Upper lobe of left lung (tissue), 6 donors: ENCODE measurements at regions not wholly inside any gene's neighbourhood (a gene's known extent, or its start where the extent isn't known, plus 50 kb on each side); places are given as distances from the start of the nearest gene placed in this dataset.

ENCODE experiments used
- ATAC-seq, 2 donors: fragments of 200-7000 bp; cut with Tn5 transposase; one replicate each; pipeline ENCODE4 v1.9.1; 2022; ENCODE audit warnings: mild to moderate bottlenecking in 2 of 2, moderate library complexity in 2 of 2; ENCODE audit not compliant: low FRiP score in 2 of 2
- DNase-seq, 2 donors: peaks; one replicate each; pipeline ENCODE4 v3.0.0-alpha.2; 2019 to 2020
- H3K27ac ChIP-seq, 4 donors: fragments of 200-600 bp; sonication (generic); one replicate each; pipeline ENCODE4 v1.5.1; 2016 to 2019
- H3K27me3 ChIP-seq, 4 donors: fragments of 200-600 bp; sonication (generic); one replicate each; pipeline ENCODE4 v1.5.1; 2017 to 2019
- H3K36me3 ChIP-seq, 4 donors: fragments of 200-600 bp; sonication (generic); one replicate each; pipeline ENCODE4 v1.5.1; 2016 to 2019
- H3K4me1 ChIP-seq, 4 donors: fragments of 200-600 bp; sonication (generic); one replicate each; pipeline ENCODE4 v1.5.1; 2018 to 2019
- H3K4me3 ChIP-seq, 4 donors: fragments of 200-600 bp; sonication (generic); one replicate each; pipeline ENCODE4 v1.5.1; 2017 to 2019; ENCODE audit warnings: mild to moderate bottlenecking in 2 of 4, moderate library complexity in 1 of 4
- H3K9me3 ChIP-seq, 4 donors: fragments of 200-600 bp; sonication (generic); one replicate each; pipeline ENCODE4 v1.5.1; 2018 to 2019
- CTCF ChIP-seq, 6 experiments: fragments of 450-650 bp in 4 of 6; fragments of 200-600 bp in 2 of 6; sonication (generic) in 2 of 6; IDR thresholded peaks; one replicate each; pipeline ENCODE4 v1.5.1; 2016 to 2019; ENCODE audit warnings: antibody characterized with exemption in 6 of 6
- EP300 ChIP-seq, 4 donors: sonication (generic); formaldehyde crosslinking; IDR thresholded peaks; one replicate each; pipeline ENCODE4 v1.5.1; 2017; ENCODE audit warnings: antibody characterized with exemption in 4 of 4, control low read depth in 2 of 4
- POLR2A ChIP-seq, 4 donors: fragments of 450-650 bp; IDR thresholded peaks; one replicate each; pipeline ENCODE4 v1.5.1; 2016 to 2017; ENCODE audit warnings: antibody characterized with exemption in 4 of 4, mild to moderate bottlenecking in 2 of 4
- POLR2AphosphoS5 ChIP-seq, 2 donors: sonication (generic); formaldehyde crosslinking; IDR thresholded peaks; one replicate each; pipeline ENCODE4 v1.5.1; 2017; ENCODE audit warnings: antibody characterized with exemption in 2 of 2
- WGBS, 2 donors: methylation state at CpG; one replicate each; pipeline ENCODE4 v1.1.5; 2017 to 2018; 5-methylcytosine and 5-hydroxymethylcytosine counted together
- donor health status: DM: no; HTN: no; CAD: no; lungs with moderate emphysema.
- donor health status: DM: no; HTN: yes; CAD: no; lungs with severe emphysema.

DNA sequence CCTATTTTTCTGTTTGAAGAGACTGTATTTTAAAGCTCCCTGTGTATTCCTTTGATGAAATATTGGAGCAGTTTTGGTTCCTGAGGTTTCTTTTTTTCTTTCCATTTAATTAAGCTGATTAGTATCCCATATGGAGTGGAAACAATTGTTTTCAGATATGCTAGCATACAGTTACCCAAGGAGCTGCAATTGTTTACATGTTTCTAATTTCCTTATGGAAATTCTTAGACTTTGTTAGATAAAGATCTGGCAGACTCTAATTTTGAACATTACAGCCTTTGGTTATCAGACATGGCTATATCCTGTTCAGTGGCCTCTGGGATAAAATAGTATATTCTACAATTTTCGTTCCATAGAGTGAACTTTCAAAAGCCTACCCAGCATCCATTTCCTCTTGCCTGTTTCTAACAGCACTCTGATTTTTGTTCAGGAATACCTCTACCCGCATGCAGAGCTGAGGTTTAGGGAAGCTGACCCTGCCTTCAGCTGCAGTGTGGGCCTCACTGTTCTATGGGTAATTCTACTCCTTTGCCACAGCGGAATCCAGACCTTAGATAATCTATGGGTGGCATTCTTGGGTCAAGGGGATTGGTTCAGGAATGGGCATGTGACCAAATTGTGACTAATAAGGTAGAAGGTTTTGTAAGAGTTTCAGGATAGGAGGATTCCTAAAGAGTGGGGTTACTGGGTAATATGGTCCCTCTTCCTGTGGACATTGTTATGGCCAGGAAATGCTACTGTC, 161.1 kb upstream of the ANKRD28 start:
- no peaks in the 10 kb centered on the region for H3K36me3 ChIP-seq
- TF ChIP-seq POLR2AphosphoS5 (IDR thresholded peaks at IDR 0.05) (no peak), CTCF (IDR thresholded peaks at IDR 0.05) (no peak), POLR2A (IDR thresholded peaks at IDR 0.05) (no peak), EP300 (IDR thresholded peaks at IDR 0.05) (no peak)
- DNase-seq: no peak
- H3K9me3 ChIP-seq: no peaks in the 10 kb centered on the region
- no peak overlapping the region for H3K4me3 ChIP-seq
- 79 to 87% methylated on average over 3 of the region's 3 CpGs for WGBS, 2 donors
- no peaks in the 10 kb centered on the region for H3K4me1 ChIP-seq
- no peak for ATAC-seq
- H3K27me3 ChIP-seq: no peaks in the 10 kb centered on the region
- no peak overlapping the region for H3K27ac ChIP-seq

GRCh38 chr3:15959434-15959811, 161.6 kb upstream of the ANKRD28 start:
- Histone ChIP-seq H3K27ac (no peak overlapping the region), H3K36me3 (no peaks in the 10 kb centered on the region), H3K4me3 (no peak overlapping the region), H3K4me1 (no peaks in the 10 kb centered on the region), H3K9me3 (no peaks in the 10 kb centered on the region), H3K27me3 (no peaks in the 10 kb centered on the region)
- 40 to 41% methylated on average over 2 of the region's 2 CpGs for WGBS, 2 donors
- ATAC-seq (no peak), DNase-seq (no peak)
- no peak for TF ChIP-seq CTCF (IDR thresholded peaks at IDR 0.05)
- no peak for TF ChIP-seq POLR2AphosphoS5 (IDR thresholded peaks at IDR 0.05)

DNA sequence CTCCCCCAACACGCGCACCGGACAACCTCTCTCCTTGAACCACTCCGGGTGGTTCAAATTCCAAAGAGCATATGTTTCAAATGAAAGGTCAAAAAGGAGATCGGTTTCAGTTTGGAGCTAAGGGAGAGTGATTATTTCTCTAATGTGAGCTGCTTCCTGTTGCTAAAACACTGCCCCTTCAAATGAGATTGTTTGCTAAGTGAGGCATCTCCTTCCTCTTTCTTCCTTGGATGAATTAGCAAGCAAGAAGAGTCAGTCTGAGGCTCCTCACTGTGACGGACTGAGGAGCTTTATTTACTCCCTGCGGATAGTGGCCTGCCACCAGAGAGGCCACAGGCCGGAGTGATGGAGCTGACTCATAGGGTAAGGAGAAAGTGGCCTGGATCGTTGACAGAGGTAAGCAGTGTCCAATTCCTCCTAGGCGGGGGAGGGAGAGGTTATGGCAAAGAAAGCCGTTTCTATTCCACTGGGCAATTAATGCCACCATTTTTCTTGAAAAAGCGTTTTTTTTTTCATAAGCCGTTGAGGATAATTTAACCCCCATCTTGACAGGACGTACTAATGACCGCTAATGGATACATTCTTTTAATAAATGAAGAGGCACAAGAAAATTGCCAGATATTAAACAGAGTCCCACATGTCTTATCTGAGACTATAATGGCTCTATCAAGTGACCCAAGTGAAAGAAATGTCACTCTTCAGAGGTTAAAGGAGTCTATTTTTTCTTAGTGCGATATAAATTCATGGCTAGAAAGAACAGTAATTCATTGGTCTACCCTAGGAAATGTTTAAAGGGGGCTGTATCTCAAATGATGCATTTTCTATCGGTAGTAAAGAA, 167.0 kb upstream of the ANKRD28 start:
- Histone ChIP-seq H3K9me3 (no peaks in the 10 kb centered on the region), H3K36me3 (no peaks in the 10 kb centered on the region), H3K4me3 (no peak overlapping the region), H3K27me3 (no peaks in the 10 kb centered on the region), H3K27ac (no peak overlapping the region), H3K4me1 (no peaks in the 10 kb centered on the region)
- WGBS, 2 donors: 54 to 65% methylated on average over 17 of the region's 17 CpGs
- DNase-seq (no peak), ATAC-seq (peak in 1 of 2 donors; percentile 65)
- TF ChIP-seq EP300 (IDR thresholded peaks at IDR 0.05) (no peak), POLR2A (IDR thresholded peaks at IDR 0.05) (no peak)

DNA sequence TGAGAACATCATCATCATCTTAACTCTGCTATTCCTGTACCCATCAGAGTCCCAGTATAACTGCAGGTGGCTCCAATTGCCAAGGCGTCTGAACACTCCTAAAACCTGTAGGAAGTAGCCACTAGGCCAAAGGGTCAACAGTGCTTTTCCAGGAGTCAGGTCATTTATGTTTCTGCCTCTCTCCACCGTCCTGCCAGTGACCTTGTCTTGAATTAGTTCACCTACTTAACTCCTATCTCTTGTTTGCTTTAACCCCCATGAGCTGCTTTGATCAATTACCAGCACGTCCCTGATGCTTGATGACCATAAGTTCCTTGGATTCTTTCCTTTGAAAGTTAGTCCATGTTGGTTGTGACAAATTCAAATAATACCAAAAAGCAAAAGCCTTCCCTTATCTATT, 169.8 kb upstream of the ANKRD28 start:
- no peaks in the 10 kb centered on the region for H3K4me1 ChIP-seq
- DNase-seq (no peak), ATAC-seq (no peak)
- TF ChIP-seq POLR2AphosphoS5 (IDR thresholded peaks at IDR 0.05) (no peak), CTCF (IDR thresholded peaks at IDR 0.05) (no peak), EP300 (IDR thresholded peaks at IDR 0.05) (no peak), POLR2A (IDR thresholded peaks at IDR 0.05) (no peak)
- WGBS, 2 donors: 42 to 74% methylated on average over 3 of the region's 3 CpGs
- no peak overlapping the region for H3K4me3 ChIP-seq
- no peaks in the 10 kb centered on the region for H3K27me3 ChIP-seq
- H3K27ac ChIP-seq: no peak overlapping the region
- H3K36me3 ChIP-seq: no peaks in the 10 kb centered on the region
- no peaks in the 10 kb centered on the region for H3K9me3 ChIP-seq

DNA sequence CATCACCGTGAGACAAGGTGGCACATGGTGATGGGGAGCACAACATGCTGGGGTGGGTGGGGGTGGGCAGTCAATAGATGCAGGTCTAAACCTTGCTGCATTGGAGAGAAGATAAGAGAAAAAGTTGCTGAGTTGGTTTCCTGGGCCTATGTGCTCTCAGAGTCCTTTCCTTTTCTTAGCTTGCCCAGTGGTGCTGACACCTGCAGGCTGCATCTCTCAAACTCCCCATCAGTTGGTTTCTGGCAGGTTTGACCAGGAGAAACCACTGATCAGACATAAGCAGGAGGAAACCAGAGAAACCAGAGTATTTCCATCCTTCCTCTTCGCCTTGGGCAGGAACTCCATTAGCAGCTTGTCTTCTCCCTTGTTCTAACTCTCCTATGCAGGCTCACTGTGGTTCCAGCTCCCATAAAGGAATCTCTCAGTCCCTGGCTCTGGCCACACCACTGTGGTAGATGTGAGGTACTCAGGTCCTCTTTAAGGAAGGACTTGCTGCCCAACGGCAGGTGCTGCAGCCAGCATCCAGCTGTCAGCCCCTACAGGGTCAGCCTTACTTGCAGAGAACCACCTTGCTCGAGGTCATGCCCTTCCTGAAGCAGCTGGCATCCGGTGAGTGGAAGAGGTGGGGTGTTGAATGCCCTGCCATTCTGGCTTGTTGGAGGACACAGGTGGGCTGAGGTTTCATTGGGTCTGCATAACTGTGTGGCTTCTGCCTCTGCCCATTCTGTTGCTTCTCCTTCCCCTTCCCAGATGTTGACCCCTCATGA, 172.3 kb upstream of the ANKRD28 start:
- 77 to 85% methylated on average over 3 to 5 of the region's 5 CpGs for WGBS, 2 donors
- Histone ChIP-seq H3K27ac (no peak overlapping the region), H3K27me3 (no peaks in the 10 kb centered on the region), H3K4me3 (no peak overlapping the region), H3K36me3 (no peaks in the 10 kb centered on the region), H3K9me3 (no peaks in the 10 kb centered on the region), H3K4me1 (no peaks in the 10 kb centered on the region)
- ATAC-seq (no peak), DNase-seq (no peak)
- TF ChIP-seq EP300 (IDR thresholded peaks at IDR 0.05): no peak
- TF ChIP-seq POLR2AphosphoS5 (IDR thresholded peaks at IDR 0.05): no peak
- TF ChIP-seq POLR2A (IDR thresholded peaks at IDR 0.05): no peak
